T1000 (cell line): ENCODE measurements at regions not wholly inside any gene's neighbourhood (a gene's known extent, or its start where the extent isn't known, plus 50 kb on each side); places are given as distances from the start of the nearest gene placed in this dataset.

ENCODE experiments used
- DNase-seq: peaks from one replicate; lab custom pipeline; 2025; ENCODE audit warnings: mixed read lengths; lab: John Stamatoyannopoulos, UW

DNA sequence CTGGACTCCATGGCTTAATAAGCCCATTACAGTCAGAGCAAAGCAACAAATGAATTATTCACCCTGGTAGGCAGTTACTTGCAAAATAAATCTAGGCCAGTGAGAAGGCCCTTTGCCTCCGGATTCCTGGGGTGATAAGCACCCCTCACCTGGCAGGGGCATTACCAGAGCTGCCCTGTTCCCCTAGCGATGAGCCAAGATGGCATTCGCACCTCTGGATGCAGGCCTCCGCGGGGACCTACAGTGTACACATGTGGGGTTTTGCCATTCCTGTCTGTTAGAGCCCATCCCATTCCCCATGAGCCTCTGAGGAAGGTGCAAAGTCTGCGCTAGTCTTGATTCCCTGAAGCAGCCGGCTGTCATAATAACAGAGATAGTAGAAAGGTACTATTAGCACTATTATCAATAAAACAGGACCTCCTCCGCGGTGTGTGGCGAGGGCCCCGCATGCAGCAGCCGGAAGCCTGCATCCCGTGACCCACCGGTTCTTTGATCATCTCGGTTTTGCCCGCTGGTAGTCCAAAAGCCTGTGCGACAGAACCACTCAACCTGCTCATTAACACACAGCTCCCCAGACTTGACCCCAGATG lies 344.3 kb downstream of the BRD1 start:
- no peak for DNase-seq

DNA sequence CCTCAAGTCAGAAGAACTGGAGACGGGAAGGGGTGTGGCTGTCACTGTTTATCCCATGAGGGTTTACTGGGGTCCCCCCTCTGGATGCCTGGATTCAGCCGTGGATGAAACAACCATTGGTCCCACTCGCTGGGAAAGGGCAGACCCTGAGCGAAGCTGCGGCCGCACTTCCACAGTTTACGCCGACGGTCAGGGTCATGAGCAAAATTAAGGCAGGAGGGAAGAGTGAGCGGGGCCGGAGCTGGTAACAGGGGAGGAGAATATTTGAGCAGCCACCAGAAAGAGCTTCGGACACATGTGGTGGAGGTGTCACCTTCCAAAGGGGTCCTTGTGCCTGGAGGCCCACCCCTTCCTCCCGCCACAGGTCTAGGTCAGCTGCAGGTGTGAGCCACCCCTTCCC lies 344.9 kb downstream of the BRD1 start:
- DNase-seq: no peak

DNA sequence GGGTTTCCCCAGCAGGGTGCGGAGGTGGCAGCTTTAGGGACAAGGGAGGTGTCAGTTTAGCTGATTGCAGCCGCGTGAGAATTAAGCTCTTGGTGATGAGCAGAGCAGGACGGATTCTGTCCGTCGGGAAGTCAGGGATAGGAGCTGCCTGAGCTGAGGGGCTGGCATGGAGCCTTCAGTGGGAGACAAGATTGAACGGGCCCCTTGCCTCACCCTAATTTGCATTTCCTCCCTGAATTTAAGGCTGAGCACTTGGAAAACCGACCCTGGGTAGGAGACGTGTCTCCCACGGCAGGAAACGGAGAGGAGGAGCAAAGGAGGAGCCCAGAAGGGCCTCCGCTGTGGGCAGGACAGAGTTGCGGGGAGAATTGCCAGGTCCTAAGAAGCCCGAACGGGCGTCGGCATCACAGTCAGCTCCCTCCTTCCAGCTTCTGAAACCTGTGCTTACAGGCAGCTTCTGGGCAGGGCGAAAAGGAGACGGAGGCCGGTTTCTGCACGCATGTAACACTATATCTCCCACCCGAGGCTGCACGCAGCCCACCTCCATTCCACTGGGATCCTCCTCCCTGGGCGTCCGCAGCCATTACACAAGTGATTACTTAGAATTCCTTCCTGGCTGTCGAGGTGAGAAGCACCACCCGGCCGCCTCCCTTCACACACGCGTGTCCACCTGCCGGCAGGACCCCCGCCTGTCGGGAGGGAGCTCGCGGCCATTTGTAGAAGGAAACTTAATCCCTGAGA lies 345.8 kb downstream of the BRD1 start:
- no peak for DNase-seq

DNA sequence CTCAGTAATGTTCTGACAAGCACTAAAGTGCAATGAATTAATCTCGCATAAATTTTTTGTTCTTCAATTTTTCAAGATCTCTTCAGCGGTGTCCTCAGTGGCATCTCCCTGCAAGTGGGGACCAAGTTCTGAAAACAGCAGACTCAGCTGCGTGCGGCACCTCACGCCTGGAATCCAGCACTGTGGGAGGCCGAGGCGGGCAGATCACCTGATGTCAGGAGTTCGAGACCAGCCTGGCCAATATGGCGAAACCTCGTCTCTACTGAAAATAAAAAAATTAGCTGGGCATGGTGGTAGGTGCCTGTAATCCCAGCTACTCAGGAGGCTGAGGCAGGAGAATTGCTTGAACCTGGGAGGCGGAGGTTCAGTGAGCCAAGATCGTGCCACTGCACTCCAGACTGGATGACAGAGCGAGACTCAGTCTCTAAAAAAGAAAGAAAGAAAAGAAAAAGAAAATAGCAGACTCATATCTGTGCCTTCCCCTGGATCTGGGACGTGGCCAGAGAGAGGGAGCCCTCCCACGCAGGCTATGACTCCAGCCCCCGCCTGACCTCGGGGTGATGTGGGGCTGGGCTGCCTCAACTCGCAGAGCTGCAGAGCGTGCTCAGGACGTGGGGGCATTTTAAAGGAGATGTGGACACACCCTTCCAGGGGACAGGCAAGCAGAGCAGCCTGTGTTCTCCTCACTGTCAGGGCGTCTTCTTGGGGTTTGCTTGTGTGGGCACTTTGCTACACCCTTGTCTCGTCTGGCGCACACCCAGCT lies 346.6 kb downstream of the BRD1 start:
- DNase-seq: no peak

DNA sequence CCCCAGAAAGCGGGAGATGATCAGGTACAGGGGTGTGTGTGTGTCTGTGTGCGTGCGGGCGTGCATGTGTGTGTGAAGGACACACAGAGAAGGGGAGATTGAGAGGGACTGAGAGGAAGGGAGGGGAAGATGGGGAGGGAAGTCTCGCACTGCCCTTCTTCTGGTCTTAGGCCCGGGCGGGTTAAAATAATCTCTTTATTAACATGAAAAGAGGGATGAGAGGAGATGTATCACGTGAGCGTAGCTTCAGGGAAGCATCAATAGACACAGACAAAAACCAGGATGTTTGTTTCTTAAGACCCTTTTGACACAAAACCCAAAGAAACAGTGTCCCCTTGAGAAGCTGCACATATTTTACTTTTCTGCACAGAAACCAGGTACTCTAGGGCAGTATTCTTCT lies 347.3 kb downstream of the BRD1 start:
- no peak for DNase-seq

DNA sequence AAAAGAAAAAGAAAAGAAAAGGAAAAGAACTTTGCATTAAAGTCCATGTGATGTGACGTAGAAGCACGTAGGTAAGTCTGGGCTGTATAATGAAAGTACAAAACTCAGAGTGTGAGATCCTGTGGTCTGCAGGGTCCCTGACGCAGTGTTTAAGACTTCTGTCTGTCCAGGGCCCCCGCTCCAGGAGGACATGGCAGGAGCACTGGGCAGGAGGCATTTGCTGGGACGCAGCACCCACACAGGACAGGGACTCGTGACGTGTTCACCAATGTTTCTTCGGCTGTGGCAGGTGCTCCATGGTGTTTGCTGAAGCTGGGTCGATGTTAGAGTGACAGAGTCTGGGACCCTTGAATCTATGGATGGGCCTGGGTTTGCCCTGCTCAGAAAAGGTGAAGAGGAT lies 348.1 kb downstream of the BRD1 start:
- DNase-seq: no peak

DNA sequence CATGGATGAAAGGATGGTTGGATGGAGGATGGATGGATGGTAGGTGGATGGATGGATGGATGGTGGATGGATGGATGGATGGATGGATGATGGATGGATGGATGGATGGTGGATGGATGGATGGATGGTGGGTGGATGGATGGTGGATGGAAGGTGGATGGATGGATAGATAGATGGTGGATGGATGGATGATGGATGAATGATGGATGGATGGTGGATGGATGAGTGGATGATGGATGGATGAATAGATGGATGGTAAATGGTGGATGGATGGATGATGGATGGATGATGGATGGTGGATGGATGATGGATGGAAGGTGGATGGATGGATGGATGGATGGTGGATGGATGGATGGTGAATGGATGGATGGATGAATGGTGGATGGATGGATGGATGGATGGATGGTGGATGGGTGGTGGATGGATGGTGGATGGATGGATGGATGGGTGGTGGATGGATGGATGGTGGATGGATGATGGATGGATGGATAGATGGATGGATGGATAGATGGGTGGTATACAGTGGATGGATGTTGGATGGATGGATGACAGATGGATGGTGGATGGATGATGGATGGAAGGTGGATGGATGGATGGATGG lies 350.8 kb downstream of the BRD1 start:
- no peak for DNase-seq

DNA sequence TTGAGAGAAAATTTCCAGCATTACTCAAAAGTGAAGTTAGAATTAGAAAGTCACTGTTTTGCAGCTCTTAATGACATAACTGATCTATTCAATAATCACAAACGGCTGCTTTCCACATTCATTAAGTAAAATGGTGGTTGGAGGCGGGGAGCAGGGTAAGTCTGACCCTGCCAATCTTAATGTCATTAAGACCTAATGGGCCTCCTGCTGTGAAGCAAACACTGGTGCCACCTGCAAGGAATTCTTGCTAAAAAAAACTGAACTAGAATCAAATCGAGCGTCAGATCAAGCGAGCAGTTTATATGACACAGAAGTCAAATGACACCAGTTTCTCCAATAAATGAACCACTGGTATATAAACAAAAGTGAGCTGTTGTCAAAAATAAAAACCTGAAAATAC lies 351.5 kb downstream of the BRD1 start:
- no peak for DNase-seq

DNA sequence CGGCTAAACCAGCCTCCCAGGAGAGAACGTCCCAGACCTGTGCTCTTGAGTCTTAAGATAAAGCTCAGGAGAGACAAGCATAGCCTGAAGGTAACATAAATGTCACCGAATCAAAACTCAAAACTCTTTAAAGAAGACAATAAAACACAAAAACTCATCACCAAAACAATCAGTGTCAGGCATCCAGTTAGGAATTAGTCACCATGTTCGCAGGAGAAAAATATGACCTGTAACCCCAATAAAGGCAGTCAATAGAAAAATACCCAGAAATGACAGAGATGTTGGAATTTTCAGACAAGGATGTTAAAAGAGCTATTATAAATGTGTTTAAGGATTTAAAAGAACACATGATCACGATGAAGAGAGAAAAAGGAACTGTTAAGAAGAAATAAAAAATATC lies 352.4 kb downstream of the BRD1 start:
- DNase-seq: no peak

DNA sequence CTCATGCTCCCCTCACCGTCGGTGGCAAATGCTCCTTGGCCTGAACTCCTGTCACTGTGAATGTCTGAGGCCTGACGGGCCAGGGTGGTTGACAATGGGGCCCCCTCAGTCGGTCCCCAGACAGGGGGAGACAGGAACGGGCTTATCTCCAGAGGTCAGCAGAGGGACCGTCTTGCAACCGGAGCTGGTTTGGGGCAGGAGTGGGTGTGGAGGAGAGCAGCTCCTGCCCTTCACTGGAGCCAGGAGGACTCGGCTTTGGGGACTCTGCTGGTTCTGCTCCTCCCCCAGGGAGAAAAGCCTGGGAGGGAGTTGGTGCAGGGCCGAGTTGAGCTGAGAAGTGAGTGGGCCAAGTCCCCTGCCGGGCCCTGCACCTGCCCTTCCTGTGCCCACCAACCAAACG lies 354.4 kb downstream of the BRD1 start:
- DNase-seq: no peak

DNA sequence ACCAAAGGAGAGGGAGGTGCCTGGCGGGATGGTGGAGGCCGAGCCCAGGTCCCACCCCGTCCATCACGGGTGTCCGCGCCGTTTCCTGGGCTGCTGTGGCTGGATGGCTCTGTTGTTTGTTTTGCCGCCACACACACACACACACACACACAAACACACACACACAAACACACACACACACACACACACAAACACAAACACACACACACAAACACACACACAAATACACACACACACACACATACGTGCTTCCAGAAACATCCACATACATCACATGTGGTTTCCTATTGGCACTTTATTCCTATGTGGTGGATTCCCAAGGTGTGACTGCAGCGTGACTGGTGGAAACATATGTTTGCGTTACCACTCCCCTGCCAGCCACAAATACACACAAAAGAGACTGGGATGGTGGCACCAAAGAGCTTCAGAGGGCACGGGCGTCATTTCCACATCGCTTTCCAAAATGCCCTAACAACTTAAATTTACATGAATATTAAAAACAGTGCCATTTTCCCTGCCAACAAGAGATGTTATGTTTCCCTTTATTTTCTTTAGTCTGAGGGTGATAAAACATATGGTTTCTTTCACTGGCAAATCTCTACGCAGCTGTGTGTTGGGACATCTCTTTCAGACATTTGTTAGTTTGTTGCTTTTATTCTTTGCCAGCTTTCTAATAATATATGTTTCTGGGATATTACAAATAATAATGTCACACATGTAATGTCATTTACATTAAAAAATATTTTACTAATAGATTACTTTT lies 356.8 kb downstream of the BRD1 start:
- no peak for DNase-seq

DNA sequence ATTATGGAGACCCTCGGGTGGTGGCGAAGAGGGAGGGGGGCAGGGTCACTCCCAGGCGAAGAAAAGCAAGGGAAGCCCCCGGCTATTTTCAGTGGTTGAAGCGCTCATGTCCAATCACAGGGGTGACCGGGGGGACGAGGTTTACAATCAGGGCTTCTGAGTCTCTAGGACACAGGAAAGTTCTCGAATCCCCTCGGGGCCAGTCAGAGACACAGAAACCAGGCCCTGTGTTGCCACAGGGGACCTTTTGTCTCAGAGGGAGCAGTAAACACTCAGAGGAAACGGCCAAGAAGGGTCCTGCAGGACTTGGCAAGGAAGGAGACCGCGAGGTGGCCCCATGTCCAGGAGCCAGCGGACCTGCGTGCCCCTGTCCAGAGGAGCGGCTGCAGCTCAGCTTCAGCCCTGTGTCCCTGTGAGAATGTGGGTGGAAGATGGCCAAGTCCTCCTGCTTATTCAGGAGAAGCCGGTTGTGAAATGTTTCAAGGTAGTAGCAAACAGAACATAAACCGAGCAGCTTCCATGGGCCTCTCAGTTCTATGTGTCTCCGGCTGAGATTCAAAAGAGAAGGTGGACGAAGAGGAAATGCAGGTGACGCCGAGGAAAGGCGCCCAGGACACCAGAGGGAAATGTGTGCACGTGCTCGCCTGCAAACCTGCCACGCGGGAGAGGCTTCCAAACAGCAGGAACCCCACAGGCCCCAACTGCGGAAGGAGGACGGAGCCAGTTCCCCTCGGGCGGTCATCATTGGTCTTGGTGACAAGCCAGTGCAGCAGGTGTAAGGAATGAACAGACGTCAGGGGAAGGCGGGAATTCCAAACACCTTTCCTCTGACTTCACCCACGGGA lies 357.6 kb downstream of the BRD1 start:
- no peak for DNase-seq

DNA sequence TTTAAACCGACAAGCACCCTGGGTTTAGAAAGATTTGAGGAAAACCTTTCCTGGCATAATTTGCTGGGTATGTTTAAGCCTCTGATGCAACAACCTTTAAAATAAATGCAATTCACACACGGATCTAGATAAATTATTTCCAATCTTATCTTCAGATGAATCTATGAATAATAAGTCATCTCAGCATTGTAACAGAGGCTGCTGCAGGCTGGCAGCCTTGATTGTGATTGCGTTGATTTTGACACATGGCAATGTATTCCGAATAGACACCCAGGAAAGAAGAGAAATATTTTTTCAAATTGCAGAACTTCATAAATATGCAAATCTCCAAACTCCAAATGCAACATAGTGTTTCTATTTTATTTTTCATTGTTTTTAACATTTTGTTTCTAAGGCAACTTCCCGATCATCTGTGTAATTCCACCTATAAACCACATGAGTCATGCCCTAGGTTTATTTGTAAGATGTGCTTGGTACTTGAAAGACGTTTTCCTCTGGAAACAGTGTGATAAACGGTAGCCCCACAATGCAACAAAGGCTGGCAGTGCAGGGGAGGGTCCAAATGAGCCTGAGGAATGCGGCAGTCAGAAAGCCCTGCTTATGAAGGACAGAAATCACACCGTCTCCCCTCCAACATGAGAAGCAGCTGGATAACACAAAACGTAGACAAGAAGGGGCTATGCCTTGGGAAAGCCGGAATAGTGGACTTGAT lies 359.0 kb downstream of the BRD1 start:
- no peak for DNase-seq

DNA sequence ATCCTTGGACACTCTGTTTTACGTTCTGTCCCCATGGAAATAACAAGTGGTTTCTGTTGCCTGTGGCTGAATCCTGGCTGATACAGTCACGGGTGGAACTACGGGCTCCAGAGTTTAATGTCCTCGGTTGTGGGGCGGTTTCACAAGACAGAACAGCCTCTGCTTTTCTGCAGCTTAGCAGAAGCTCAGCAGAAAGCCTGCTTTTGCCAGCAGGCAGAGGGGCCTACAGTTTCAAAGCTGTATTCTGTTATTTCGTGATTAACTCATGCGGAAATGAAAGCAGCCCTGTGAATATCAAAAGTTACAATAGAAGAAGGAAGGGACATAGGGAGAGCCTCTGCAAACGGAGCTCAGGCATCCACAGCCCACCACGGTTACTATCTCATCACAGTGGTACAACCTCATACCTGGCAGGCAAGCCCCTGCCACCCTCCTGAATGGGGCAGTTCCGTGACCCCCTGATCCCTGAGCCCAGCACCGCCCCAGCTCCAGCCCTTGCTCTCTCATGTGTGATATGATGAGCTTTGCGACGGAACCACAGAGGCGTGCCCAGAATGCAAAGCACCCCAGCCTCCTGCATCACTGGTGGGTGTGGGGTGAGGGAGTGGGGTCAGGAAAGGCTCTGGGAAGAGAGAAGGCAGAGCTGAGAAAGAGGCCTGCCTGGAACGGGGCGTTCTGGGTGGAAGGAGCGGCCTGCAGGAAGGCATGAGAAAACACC lies 360.6 kb downstream of the BRD1 start:
- DNase-seq: no peak

DNA sequence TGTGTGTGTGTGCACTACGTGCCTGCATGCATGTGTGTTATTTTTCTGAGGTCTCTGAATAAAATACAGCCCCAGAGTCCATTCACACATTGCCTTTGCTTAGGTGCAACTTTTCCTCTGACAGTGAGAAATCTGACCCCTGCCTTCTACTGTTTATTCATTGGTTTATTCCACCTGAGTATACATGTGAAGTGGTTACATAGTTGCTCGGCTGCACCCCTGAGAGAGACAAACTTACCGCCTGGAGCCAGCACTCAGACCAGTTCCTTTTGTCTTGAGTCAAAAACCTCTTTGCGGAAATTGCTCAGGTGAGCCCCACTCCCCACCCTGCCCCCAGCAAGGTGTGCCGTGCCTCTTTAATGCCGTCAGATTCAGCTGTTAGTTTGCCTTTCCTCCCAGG lies 363.6 kb downstream of the BRD1 start:
- no peak for DNase-seq

DNA sequence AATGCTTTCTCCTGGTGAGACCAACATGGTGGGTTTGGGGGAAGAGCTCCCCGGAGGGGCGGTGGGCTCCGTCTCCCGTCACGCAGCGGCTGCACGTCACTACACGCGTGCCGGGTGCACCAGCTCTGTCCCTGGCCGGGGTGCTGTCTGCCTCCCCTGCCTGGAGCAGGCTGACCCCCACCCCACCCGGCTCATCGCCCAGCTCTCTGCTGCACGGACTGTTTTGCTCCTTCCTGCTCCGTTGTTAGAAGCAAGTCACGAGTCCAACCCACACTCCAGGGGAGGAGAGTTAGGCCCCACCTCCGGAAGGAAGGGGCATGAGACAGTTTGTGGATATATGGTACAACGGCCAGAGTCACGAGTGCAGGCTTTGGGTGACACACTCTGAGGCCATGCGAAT lies 364.9 kb downstream of the BRD1 start:
- no peak for DNase-seq

DNA sequence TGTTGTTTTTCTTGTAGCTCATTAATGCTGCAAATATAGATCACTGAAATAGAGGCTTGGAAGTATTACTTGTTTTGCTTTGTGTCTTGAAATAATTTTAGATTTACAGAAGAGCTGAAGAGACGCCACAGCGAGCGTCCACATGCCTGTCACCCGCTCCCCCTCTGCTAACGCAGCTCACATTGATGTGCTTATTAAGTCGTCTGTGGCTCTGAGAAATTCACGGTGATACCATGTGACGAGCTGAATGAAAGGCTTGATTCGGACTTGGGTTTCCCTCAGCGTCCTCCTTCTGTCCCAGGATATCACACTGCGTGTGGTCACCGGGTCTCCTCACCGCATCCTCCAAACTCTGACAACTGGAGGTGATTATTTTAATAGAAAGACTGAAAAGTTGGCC lies 365.4 kb downstream of the BRD1 start:
- no peak for DNase-seq

DNA sequence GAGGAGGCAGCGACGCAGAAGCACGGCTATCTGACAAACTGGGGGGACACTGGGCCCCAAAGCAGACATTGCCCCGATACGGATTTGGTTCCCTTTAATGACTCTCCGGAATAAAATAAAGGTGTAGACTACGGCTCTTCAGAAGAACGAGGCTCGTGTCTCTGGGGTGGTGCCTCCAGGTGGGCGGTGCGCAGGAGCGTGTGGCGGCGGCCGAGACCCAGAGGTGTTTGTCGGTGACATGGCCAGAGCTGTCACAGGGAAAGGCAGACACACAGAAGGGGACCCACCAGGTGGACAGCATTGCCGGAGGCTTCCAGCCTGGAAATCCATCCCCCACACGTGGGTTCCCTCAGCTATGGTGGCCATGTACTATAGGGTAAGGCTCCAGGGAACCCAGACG lies 366.0 kb downstream of the BRD1 start:
- no peak for DNase-seq

DNA sequence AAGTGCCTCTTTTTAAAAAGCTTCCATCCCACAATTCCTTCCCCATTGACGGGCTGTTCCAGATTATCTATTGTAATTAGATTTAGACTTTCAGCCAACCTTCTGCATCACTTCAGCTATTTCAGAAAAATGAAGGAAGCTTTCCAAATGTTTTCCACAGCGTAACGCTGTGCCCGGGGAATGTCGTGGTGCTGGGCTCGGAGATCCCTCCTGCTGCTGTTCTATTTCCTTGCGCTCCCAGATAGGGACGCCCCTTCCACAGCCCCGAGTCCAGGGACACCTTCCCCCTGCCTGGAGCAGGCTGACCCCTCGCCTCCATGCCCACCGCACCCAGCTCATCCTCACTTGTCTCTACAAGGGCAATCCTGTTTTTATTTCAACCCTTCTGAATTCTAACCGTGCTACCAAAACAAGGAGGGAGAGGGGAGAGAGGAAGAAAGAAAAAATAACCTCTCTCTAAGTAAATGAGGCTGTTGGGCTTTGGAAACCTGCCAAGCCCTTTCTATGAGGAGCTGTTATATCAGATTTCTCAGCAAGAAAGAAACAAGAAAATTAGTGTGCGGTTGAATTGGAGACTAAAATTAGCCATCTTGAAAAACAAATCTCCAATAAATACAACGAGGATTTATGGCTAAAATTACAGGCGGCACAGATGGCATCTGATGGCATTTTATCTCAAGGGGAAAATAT lies 366.9 kb downstream of the BRD1 start:
- DNase-seq: no peak
